Activated naive CD8-positive, alpha-beta T cell (primary cell): ENCODE measurements at regions not wholly inside any gene's neighbourhood (a gene's known extent, or its start where the extent isn't known, plus 50 kb on each side); places are given as distances from the start of the nearest gene placed in this dataset.

Source experiments
- H3K27ac Mint-ChIP-seq: one replicate; pipeline ENCODE4 v1.8.0; 2021; ENCODE audit warnings: mixed read lengths
- H3K27me3 Mint-ChIP-seq: one replicate; pipeline ENCODE4 v1.8.0; 2021; ENCODE audit warnings: mixed read lengths
- H3K36me3 Mint-ChIP-seq: one replicate; pipeline ENCODE4 v1.8.0; 2021; ENCODE audit warnings: mixed read lengths
- H3K4me1 Mint-ChIP-seq: one replicate; pipeline ENCODE4 v1.8.0; 2021; ENCODE audit warnings: low read depth, mixed read lengths
- H3K4me3 Mint-ChIP-seq: one replicate; pipeline ENCODE4 v1.8.0; 2021; ENCODE audit warnings: mild to moderate bottlenecking, mixed read lengths
- H3K9me3 Mint-ChIP-seq: one replicate; pipeline ENCODE4 v1.8.0; 2021; ENCODE audit warnings: low read depth, mixed read lengths

GRCh38 chr17:33628500-33629346 lies 335.6 kb upstream of the ASIC2 start:
- Mint-ChIP-seq H3K4me3 (no peak overlapping the region), H3K4me1 (no peaks in the 10 kb centered on the region), H3K27me3 (peaks cover 2% of the 10 kb centered on the region), H3K27ac (no peak overlapping the region), H3K9me3 (peaks cover 10% of the 10 kb centered on the region), H3K36me3 (no peaks in the 10 kb centered on the region)

GRCh38 chr17:33633446-33633845 lies 340.4 kb upstream of the ASIC2 start:
- peaks cover 2% of the 10 kb centered on the region for H3K27me3 Mint-ChIP-seq
- peaks cover 2% of the 10 kb centered on the region for H3K36me3 Mint-ChIP-seq
- H3K9me3 Mint-ChIP-seq: peaks cover 22% of the 10 kb centered on the region
- no peak overlapping the region for H3K4me3 Mint-ChIP-seq
- no peak overlapping the region for H3K27ac Mint-ChIP-seq
- H3K4me1 Mint-ChIP-seq: peaks cover 10% of the 10 kb centered on the region

GRCh38 chr17:33637534-33637933 lies 344.4 kb upstream of the ASIC2 start:
- no peaks in the 10 kb centered on the region for H3K27me3 Mint-ChIP-seq
- H3K27ac Mint-ChIP-seq: peak overlapping the region; percentile 8
- peaks cover 13% of the 10 kb centered on the region for H3K9me3 Mint-ChIP-seq
- peaks cover 10% of the 10 kb centered on the region for H3K4me1 Mint-ChIP-seq
- H3K4me3 Mint-ChIP-seq: no peak overlapping the region
- H3K36me3 Mint-ChIP-seq: peaks cover 5% of the 10 kb centered on the region

GRCh38 chr17:33639103-33639880 lies 346.2 kb upstream of the ASIC2 start:
- peaks cover 5% of the 10 kb centered on the region for H3K36me3 Mint-ChIP-seq
- H3K9me3 Mint-ChIP-seq: peaks cover 13% of the 10 kb centered on the region
- H3K4me1 Mint-ChIP-seq: peaks cover 10% of the 10 kb centered on the region
- no peak overlapping the region for H3K4me3 Mint-ChIP-seq
- H3K27ac Mint-ChIP-seq: no peak overlapping the region
- H3K27me3 Mint-ChIP-seq: no peaks in the 10 kb centered on the region

- Mint-ChIP-seq H3K9me3 (peaks cover 13% of the 10 kb centered on the region), H3K27ac (no peak overlapping the region), H3K27me3 (peaks cover 1% of the 10 kb centered on the region), H3K4me3 (no peak overlapping the region), H3K4me1 (peaks cover 10% of the 10 kb centered on the region), H3K36me3 (peaks cover 5% of the 10 kb centered on the region)
Measured at GRCh38 chr17:33640629-33641028, 347.5 kb upstream of the ASIC2 start.

GRCh38 chr17:33642002-33642401 lies 348.9 kb upstream of the ASIC2 start:
- H3K27me3 Mint-ChIP-seq: peaks cover 8% of the 10 kb centered on the region
- H3K9me3 Mint-ChIP-seq: peaks cover 13% of the 10 kb centered on the region
- no peak overlapping the region for H3K4me3 Mint-ChIP-seq
- peaks cover 10% of the 10 kb centered on the region for H3K4me1 Mint-ChIP-seq
- H3K36me3 Mint-ChIP-seq: peaks cover 5% of the 10 kb centered on the region
- no peak overlapping the region for H3K27ac Mint-ChIP-seq

GRCh38 chr17:33647956-33648355 lies 354.9 kb upstream of the ASIC2 start:
- no peaks in the 10 kb centered on the region for H3K36me3 Mint-ChIP-seq
- peaks cover 10% of the 10 kb centered on the region for H3K27me3 Mint-ChIP-seq
- H3K4me3 Mint-ChIP-seq: no peak overlapping the region
- H3K27ac Mint-ChIP-seq: no peak overlapping the region
- H3K9me3 Mint-ChIP-seq: no peaks in the 10 kb centered on the region
- no peaks in the 10 kb centered on the region for H3K4me1 Mint-ChIP-seq

GRCh38 chr17:33650304-33650703 lies 357.2 kb upstream of the ASIC2 start:
- Mint-ChIP-seq H3K4me3 (no peak overlapping the region), H3K36me3 (no peaks in the 10 kb centered on the region), H3K9me3 (no peaks in the 10 kb centered on the region), H3K4me1 (no peaks in the 10 kb centered on the region), H3K27ac (no peak overlapping the region), H3K27me3 (peaks cover 8% of the 10 kb centered on the region)

- H3K4me3 Mint-ChIP-seq: no peak overlapping the region
- H3K27me3 Mint-ChIP-seq: peaks cover 5% of the 10 kb centered on the region
- H3K36me3 Mint-ChIP-seq: no peaks in the 10 kb centered on the region
- H3K27ac Mint-ChIP-seq: no peak overlapping the region
- no peaks in the 10 kb centered on the region for H3K4me1 Mint-ChIP-seq
- no peaks in the 10 kb centered on the region for H3K9me3 Mint-ChIP-seq
Measured at GRCh38 chr17:33651686-33652085, 358.6 kb upstream of the ASIC2 start.

GRCh38 chr17:33652731-33653398 lies 359.8 kb upstream of the ASIC2 start:
- Mint-ChIP-seq H3K27me3 (peaks cover 1% of the 10 kb centered on the region), H3K27ac (no peak overlapping the region)

GRCh38 chr17:33653399-33653788 lies 360.3 kb upstream of the ASIC2 start:
- Mint-ChIP-seq H3K9me3 (no peaks in the 10 kb centered on the region), H3K36me3 (no peaks in the 10 kb centered on the region), H3K4me3 (no peak overlapping the region), H3K27me3 (peaks cover 1% of the 10 kb centered on the region), H3K4me1 (no peaks in the 10 kb centered on the region), H3K27ac (no peak overlapping the region)

More at GRCh38 chr17:33652731-33653398, 359.8 kb upstream of the ASIC2 start:
- Mint-ChIP-seq H3K4me1 (no peaks in the 10 kb centered on the region), H3K4me3 (no peak overlapping the region), H3K36me3 (no peaks in the 10 kb centered on the region), H3K9me3 (no peaks in the 10 kb centered on the region)

- H3K4me1 Mint-ChIP-seq: no peaks in the 10 kb centered on the region
- no peaks in the 10 kb centered on the region for H3K9me3 Mint-ChIP-seq
- H3K27ac Mint-ChIP-seq: no peak overlapping the region
- no peaks in the 10 kb centered on the region for H3K36me3 Mint-ChIP-seq
- no peaks in the 10 kb centered on the region for H3K27me3 Mint-ChIP-seq
- no peak overlapping the region for H3K4me3 Mint-ChIP-seq
Measured at GRCh38 chr17:33657181-33657580, 364.1 kb upstream of the ASIC2 start.

- no peak overlapping the region for H3K4me3 Mint-ChIP-seq
Measured at GRCh38 chr17:33661975-33662374, 368.9 kb upstream of the ASIC2 start.

GRCh38 chr17:33664116-33664840 lies 371.2 kb upstream of the ASIC2 start:
- no peak overlapping the region for H3K27ac Mint-ChIP-seq
- peaks cover 7% of the 10 kb centered on the region for H3K4me1 Mint-ChIP-seq
- H3K27me3 Mint-ChIP-seq: peaks cover 5% of the 10 kb centered on the region
- no peaks in the 10 kb centered on the region for H3K9me3 Mint-ChIP-seq
- no peak overlapping the region for H3K4me3 Mint-ChIP-seq
- no peaks in the 10 kb centered on the region for H3K36me3 Mint-ChIP-seq

More at GRCh38 chr17:33661975-33662374, 368.9 kb upstream of the ASIC2 start:
- no peaks in the 10 kb centered on the region for H3K9me3 Mint-ChIP-seq
- H3K36me3 Mint-ChIP-seq: no peaks in the 10 kb centered on the region
- peaks cover under 1% of the 10 kb centered on the region for H3K4me1 Mint-ChIP-seq
- H3K27me3 Mint-ChIP-seq: peaks cover 5% of the 10 kb centered on the region
- H3K27ac Mint-ChIP-seq: no peak overlapping the region
